Adipocyte (in vitro differentiated cells): ENCODE measurements at regions not wholly inside any gene's neighbourhood (a gene's known extent, or its start where the extent isn't known, plus 50 kb on each side); places are given as distances from the start of the nearest gene placed in this dataset.

ENCODE experiments used
- DNase-seq: peaks from one replicate; pipeline ENCODE4 v3.0.0-alpha.2; 2015; ENCODE audit warnings: low read depth
- H3K27me3 ChIP-seq: replicated peaks from 2 replicates; pipeline ENCODE4 v1.7.0; 2013; ENCODE audit warnings: mild to moderate bottlenecking, low read length, moderate library complexity; ENCODE audit not compliant: control insufficient read depth, insufficient read depth
- H3K36me3 ChIP-seq: 2 replicates; pipeline ENCODE4 v1.7.0; 2013; ENCODE audit warnings: low read length, mild to moderate bottlenecking, moderate library complexity; ENCODE audit not compliant: control insufficient read depth, insufficient read depth, severe bottlenecking
- H3K4me1 ChIP-seq: 2 replicates; pipeline ENCODE4 v1.7.0; 2013; ENCODE audit warnings: mild to moderate bottlenecking, low read length, moderate library complexity; ENCODE audit not compliant: control insufficient read depth, insufficient read depth
- H3K4me3 ChIP-seq: 2 replicates; pipeline ENCODE4 v1.7.0; 2013; ENCODE audit warnings: mild to moderate bottlenecking, low read length, moderate library complexity
- H3K9ac ChIP-seq: 2 replicates; pipeline ENCODE4 v1.7.0; 2013; ENCODE audit warnings: mild to moderate bottlenecking, low read length, moderate library complexity
- H3K9me3 ChIP-seq: 2 replicates; pipeline ENCODE4 v1.7.0; 2013; ENCODE audit warnings: mild to moderate bottlenecking, low read length, moderate library complexity; ENCODE audit not compliant: control insufficient read depth

GRCh38 chr2:146235158-146235557 is 1609.7 kb upstream of the ACVR2A start:
- no peak for DNase-seq
- no peaks in the 10 kb centered on the region for H3K9me3 ChIP-seq
- no peak overlapping the region for H3K4me3 ChIP-seq
- no peak overlapping the region for H3K9ac ChIP-seq
- H3K36me3 ChIP-seq = no peaks in the 10 kb centered on the region
- no peaks in the 10 kb centered on the region for H3K27me3 ChIP-seq
- peaks cover 16% of the 10 kb centered on the region for H3K4me1 ChIP-seq

- Histone ChIP-seq H3K27me3 (no peaks in the 10 kb centered on the region), H3K9me3 (no peaks in the 10 kb centered on the region), H3K36me3 (no peaks in the 10 kb centered on the region), H3K9ac (no peak overlapping the region), H3K4me1 (no peaks in the 10 kb centered on the region), H3K4me3 (no peak overlapping the region)
- DNase-seq = no peak
These were observed 1615.2 kb upstream of the ACVR2A start for GRCh38 chr2:146229508-146230155.

DNA sequence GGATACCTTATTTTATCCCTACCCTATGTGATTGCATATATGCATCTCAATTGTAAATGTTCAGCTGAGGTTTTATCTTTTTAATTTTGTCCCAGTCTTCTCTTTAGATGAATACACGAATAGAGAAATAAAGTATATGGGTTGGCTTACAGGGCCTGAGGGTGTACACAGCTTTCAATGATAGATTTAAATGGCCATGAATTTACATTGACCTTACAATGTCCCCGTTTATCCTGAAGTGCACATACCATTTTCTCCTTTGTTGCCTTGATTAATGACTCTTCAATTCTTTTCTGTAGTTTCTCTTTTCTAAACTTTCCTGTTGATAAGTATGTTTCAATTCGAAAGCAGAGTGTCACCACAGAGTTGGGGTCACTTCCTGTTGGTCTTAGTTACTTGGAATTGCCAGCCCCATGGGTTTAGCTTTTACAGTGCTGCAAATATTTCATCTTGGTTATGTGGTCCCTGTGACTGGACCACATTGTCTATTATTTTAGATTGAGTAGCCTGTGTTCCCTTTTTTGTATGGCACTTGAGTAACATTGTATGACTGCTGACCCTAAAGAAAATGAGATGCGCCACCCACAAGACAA is 1616.3 kb upstream of the ACVR2A start:
- DNase-seq = no peak
- H3K4me1 ChIP-seq = no peaks in the 10 kb centered on the region
- no peak overlapping the region for H3K4me3 ChIP-seq
- H3K36me3 ChIP-seq = no peaks in the 10 kb centered on the region
- H3K9ac ChIP-seq = no peak overlapping the region
- no peaks in the 10 kb centered on the region for H3K27me3 ChIP-seq
- H3K9me3 ChIP-seq = no peaks in the 10 kb centered on the region

DNA sequence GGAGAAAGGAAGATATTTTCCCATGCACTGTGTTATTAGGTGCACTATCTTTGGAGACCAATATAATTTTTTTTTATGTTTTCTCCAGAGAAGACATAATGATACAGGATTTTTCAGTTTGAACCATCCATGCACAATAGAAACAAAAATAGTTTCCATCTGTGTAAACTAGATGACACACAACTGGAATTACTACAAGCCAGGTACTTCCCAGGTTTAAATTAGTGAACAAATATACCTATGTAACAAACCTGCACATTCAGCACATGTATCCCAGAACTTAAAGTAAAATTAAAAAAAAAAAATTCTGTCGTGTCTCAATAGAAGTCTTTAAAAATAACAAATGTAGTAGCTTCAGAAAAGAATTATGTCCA is 1616.8 kb upstream of the ACVR2A start:
- Histone ChIP-seq H3K9ac (no peak overlapping the region), H3K4me3 (no peak overlapping the region), H3K36me3 (no peaks in the 10 kb centered on the region), H3K4me1 (no peaks in the 10 kb centered on the region), H3K27me3 (no peaks in the 10 kb centered on the region), H3K9me3 (no peaks in the 10 kb centered on the region)
- no peak for DNase-seq

DNA sequence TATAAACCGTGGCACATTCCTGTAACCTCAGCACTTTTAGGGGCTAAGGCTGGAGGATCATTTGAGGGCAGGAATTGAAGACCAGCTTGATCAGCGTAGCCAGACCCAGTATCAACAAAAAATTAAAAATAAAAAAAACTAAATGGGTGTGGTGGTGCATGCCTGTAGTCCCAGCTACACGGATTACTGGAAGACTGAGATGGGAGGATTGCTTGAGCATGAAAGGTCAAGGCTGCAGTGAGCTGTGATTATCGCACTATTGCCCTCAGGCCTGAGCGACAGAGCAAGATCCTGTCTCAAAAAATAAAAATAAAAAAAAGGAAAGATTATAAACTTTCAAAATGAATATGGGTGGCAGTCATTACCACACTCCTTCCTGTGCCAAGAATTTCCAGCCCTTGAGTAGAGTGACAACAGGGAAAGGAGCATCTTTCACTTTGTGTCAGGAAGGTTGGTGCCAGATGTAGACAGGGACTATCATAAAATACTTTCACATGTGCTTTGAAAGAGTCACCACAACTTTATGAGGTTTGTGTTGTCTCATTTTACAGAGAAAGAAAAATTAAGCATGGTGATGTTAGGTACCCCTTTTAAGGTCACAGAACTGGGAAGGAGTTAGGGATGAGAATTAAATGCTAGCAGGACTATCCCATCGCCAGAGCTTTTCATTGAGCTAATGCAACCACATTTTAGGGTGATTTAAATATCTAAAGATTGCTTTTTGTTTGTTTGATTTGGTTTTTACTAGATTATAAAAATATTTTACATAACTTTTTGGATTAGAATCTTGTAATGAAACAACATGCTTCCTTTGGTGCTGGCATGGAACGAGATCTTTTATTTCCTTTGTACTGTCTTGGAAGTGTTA is 1617.4 kb upstream of the ACVR2A start:
- Histone ChIP-seq H3K4me1 (no peaks in the 10 kb centered on the region), H3K4me3 (no peak overlapping the region), H3K36me3 (no peaks in the 10 kb centered on the region), H3K27me3 (no peaks in the 10 kb centered on the region), H3K9me3 (no peaks in the 10 kb centered on the region), H3K9ac (no peak overlapping the region)
- no peak for DNase-seq

DNA sequence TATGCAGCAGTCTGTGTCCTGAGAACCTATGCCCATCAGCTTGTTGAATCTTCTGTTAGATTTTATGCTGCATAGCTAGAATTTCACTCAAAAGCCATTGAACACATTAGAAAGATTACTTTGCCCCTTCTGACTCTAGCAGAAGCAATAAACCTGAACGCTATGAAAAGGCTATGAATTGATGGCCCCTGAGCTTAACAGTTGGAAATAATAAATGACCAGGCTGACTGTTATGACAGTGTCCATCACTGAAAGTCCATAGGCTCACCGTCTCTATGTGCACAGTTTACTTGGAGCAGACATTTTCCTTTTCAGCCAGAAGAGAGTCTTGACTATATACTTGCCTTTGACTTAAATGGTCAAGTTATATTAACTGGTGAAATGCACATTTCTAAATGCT is 1618.8 kb upstream of the ACVR2A start:
- Histone ChIP-seq H3K36me3 (no peaks in the 10 kb centered on the region), H3K9ac (no peak overlapping the region), H3K4me3 (no peak overlapping the region), H3K27me3 (no peaks in the 10 kb centered on the region), H3K9me3 (no peaks in the 10 kb centered on the region), H3K4me1 (no peaks in the 10 kb centered on the region)
- no peak for DNase-seq

GRCh38 chr2:146221826-146222225 is 1623.0 kb upstream of the ACVR2A start:
- no peaks in the 10 kb centered on the region for H3K27me3 ChIP-seq
- H3K36me3 ChIP-seq = no peaks in the 10 kb centered on the region
- no peaks in the 10 kb centered on the region for H3K4me1 ChIP-seq
- H3K9ac ChIP-seq = no peak overlapping the region
- no peak for DNase-seq
- no peaks in the 10 kb centered on the region for H3K9me3 ChIP-seq
- H3K4me3 ChIP-seq = no peak overlapping the region

GRCh38 chr2:146220957-146221356 is 1623.9 kb upstream of the ACVR2A start:
- no peak for DNase-seq
- no peaks in the 10 kb centered on the region for H3K4me1 ChIP-seq
- no peaks in the 10 kb centered on the region for H3K36me3 ChIP-seq
- no peaks in the 10 kb centered on the region for H3K27me3 ChIP-seq
- no peak overlapping the region for H3K4me3 ChIP-seq
- no peak overlapping the region for H3K9ac ChIP-seq
- peaks cover 3% of the 10 kb centered on the region for H3K9me3 ChIP-seq

- Histone ChIP-seq H3K4me3 (no peak overlapping the region), H3K9me3 (peaks cover 3% of the 10 kb centered on the region)
- DNase-seq = no peak
These were observed 1630.4 kb upstream of the ACVR2A start for GRCh38 chr2:146214394-146214929.

DNA sequence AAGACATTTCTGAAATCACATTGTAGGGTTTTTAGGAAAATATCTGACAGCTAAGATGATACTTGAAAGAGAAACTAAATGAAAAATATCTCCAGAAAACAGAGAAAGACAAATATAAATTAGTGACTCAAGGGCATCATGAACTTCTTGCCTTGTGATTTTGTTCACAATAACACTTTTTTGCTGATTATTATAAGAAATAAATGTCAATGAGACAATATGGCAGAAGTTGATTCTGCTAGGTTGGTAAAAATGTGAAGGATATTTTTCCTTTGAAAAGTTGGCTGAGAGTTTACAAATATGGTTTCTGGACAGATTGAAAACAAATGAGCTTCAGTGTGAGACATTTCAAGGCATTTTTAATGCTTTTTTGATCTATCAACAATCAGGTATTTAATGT is 1631.2 kb upstream of the ACVR2A start:
- H3K36me3 ChIP-seq = no peaks in the 10 kb centered on the region
- H3K9ac ChIP-seq = no peak overlapping the region
- no peaks in the 10 kb centered on the region for H3K4me1 ChIP-seq
- H3K27me3 ChIP-seq = no peaks in the 10 kb centered on the region
- H3K4me3 ChIP-seq = no peak overlapping the region
- peaks cover 3% of the 10 kb centered on the region for H3K9me3 ChIP-seq
- DNase-seq = no peak

More at GRCh38 chr2:146214394-146214929, 1630.4 kb upstream of the ACVR2A start:
- Histone ChIP-seq H3K36me3 (no peaks in the 10 kb centered on the region), H3K27me3 (no peaks in the 10 kb centered on the region), H3K4me1 (no peaks in the 10 kb centered on the region), H3K9ac (no peak overlapping the region)

- Histone ChIP-seq H3K4me1 (no peaks in the 10 kb centered on the region), H3K9me3 (peaks cover 3% of the 10 kb centered on the region), H3K36me3 (no peaks in the 10 kb centered on the region), H3K27me3 (no peaks in the 10 kb centered on the region), H3K4me3 (no peak overlapping the region), H3K9ac (no peak overlapping the region)
- DNase-seq = no peak
These were observed 1632.2 kb upstream of the ACVR2A start for GRCh38 chr2:146212602-146213001.
